ENCODE measurements at regions not wholly inside any gene's neighbourhood (a gene's known extent, or its start where the extent isn't known, plus 50 kb on each side); places are given as distances from the start of the nearest gene placed in this dataset.

- peaks cover 23% of the 10 kb centered on the region for H3K27me3 Mint-ChIP-seq (ENCODE audit: unreplicated experiment)
- DNase-seq (ENCODE audit: extremely low spot score, unreplicated experiment) = peak; percentile 51
- H3K9me3 Mint-ChIP-seq (ENCODE audit: unreplicated experiment) = no peaks in the 10 kb centered on the region
- no peaks in the 10 kb centered on the region for H3K36me3 Mint-ChIP-seq (ENCODE audit: unreplicated experiment)
- H3K4me3 Mint-ChIP-seq (ENCODE audit: unreplicated experiment) = no peak overlapping the region
- TF ChIP-seq CTCF (IDR thresholded peaks at IDR 0.05) = no peak
- H3K4me1 Mint-ChIP-seq (ENCODE audit: unreplicated experiment) = peaks cover 5% of the 10 kb centered on the region
- no peak overlapping the region for H3K27ac Mint-ChIP-seq (ENCODE audit: unreplicated experiment)
Measured at GRCh38 chr15:31157644-31158069, 56.1 kb upstream of the TRPM1 start.

GRCh38 chr15:31158858-31159569 lies 57.5 kb upstream of the TRPM1 start:
- DNase-seq (ENCODE audit: extremely low spot score, unreplicated experiment) = no peak
- no peaks in the 10 kb centered on the region for H3K9me3 Mint-ChIP-seq (ENCODE audit: unreplicated experiment)
- no peaks in the 10 kb centered on the region for H3K36me3 Mint-ChIP-seq (ENCODE audit: unreplicated experiment)

GRCh38 chr15:31159837-31160236 lies 58.3 kb upstream of the TRPM1 start:
- H3K36me3 Mint-ChIP-seq (ENCODE audit: unreplicated experiment) = no peaks in the 10 kb centered on the region
- DNase-seq (ENCODE audit: extremely low spot score, unreplicated experiment) = peak; percentile 63
- H3K27me3 Mint-ChIP-seq (ENCODE audit: unreplicated experiment) = peaks cover 21% of the 10 kb centered on the region
- H3K4me1 Mint-ChIP-seq (ENCODE audit: unreplicated experiment) = peaks cover 5% of the 10 kb centered on the region
- H3K9me3 Mint-ChIP-seq (ENCODE audit: unreplicated experiment) = no peaks in the 10 kb centered on the region
- H3K4me3 Mint-ChIP-seq (ENCODE audit: unreplicated experiment) = no peak overlapping the region
- no peak overlapping the region for H3K27ac Mint-ChIP-seq (ENCODE audit: unreplicated experiment)
- no peak for TF ChIP-seq CTCF (IDR thresholded peaks at IDR 0.05)

More at GRCh38 chr15:31158858-31159569, 57.5 kb upstream of the TRPM1 start:
- Mint-ChIP-seq H3K4me3 (ENCODE audit: unreplicated experiment) (no peak overlapping the region), H3K27ac (ENCODE audit: unreplicated experiment) (no peak overlapping the region), H3K27me3 (ENCODE audit: unreplicated experiment) (peaks cover 22% of the 10 kb centered on the region), H3K4me1 (ENCODE audit: unreplicated experiment) (peaks cover 5% of the 10 kb centered on the region)
- TF ChIP-seq CTCF (IDR thresholded peaks at IDR 0.05) = no peak

- Mint-ChIP-seq H3K36me3 (ENCODE audit: unreplicated experiment) (no peaks in the 10 kb centered on the region), H3K4me3 (ENCODE audit: unreplicated experiment) (no peak overlapping the region), H3K27me3 (ENCODE audit: unreplicated experiment) (peaks cover 20% of the 10 kb centered on the region), H3K27ac (ENCODE audit: unreplicated experiment) (no peak overlapping the region), H3K9me3 (ENCODE audit: unreplicated experiment) (no peaks in the 10 kb centered on the region), H3K4me1 (ENCODE audit: unreplicated experiment) (peaks cover 5% of the 10 kb centered on the region)
- no peak for DNase-seq (ENCODE audit: extremely low spot score, unreplicated experiment)
- no peak for TF ChIP-seq CTCF (IDR thresholded peaks at IDR 0.05)
Measured at GRCh38 chr15:31160297-31160696, 58.8 kb upstream of the TRPM1 start.

- peaks cover 20% of the 10 kb centered on the region for H3K27me3 Mint-ChIP-seq (ENCODE audit: unreplicated experiment)
- H3K36me3 Mint-ChIP-seq (ENCODE audit: unreplicated experiment) = no peaks in the 10 kb centered on the region
- DNase-seq (ENCODE audit: extremely low spot score, unreplicated experiment) = no peak
- H3K4me1 Mint-ChIP-seq (ENCODE audit: unreplicated experiment) = peaks cover 5% of the 10 kb centered on the region
- no peak overlapping the region for H3K27ac Mint-ChIP-seq (ENCODE audit: unreplicated experiment)
- H3K4me3 Mint-ChIP-seq (ENCODE audit: unreplicated experiment) = no peak overlapping the region
- H3K9me3 Mint-ChIP-seq (ENCODE audit: unreplicated experiment) = no peaks in the 10 kb centered on the region
- no peak for TF ChIP-seq CTCF (IDR thresholded peaks at IDR 0.05)
Measured at GRCh38 chr15:31160740-31161495, 59.4 kb upstream of the TRPM1 start.
